Left renal pelvis (tissue), 4 donors: ENCODE measurements at regions not wholly inside any gene's neighbourhood (a gene's known extent, or its start where the extent isn't known, plus 50 kb on each side); places are given as distances from the start of the nearest gene placed in this dataset.

Experiments
- DNase-seq, 4 donors: peaks; one replicate each; pipeline ENCODE4 v3.0.0-alpha.2; 2013; ENCODE audit warnings: low read depth in 4 of 4, low spot score in 3 of 4

DNA sequence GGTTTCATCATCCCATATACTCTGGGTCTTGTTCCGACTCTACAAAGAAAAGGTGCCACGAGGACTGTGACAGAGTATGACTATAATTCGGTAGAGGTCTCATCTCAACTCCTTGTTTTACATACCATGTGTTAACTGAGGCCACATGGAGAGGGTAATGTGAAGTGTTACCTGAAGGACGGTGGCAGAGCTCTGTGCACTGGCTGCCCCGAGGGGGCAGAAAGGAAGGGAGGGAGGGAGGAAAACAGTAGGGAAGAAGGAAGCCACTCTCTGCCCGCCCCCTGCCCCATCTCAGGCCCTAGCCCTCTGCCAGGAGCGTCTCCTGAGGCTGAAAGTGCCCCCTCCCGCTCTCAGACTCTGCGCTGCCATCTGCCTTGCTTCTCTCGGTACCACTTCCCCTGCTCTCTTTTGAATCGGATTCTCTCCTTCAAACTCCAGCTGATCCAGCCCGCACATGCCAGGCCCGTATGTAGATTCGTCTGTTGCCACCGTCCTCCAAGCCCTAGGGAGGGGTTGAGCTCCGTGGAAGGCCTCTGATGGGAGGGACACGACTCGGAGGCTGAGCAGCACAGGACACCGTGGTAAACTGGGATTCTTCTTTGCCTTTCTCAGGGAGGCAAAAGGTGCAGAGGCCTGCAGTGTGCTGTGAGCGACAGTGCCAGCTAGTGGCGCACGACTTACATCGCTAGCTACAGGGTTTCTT is 70.5 kb upstream of the ATP10A start:
- peak; percentile 38 to 64 (median 50) for DNase-seq

DNA sequence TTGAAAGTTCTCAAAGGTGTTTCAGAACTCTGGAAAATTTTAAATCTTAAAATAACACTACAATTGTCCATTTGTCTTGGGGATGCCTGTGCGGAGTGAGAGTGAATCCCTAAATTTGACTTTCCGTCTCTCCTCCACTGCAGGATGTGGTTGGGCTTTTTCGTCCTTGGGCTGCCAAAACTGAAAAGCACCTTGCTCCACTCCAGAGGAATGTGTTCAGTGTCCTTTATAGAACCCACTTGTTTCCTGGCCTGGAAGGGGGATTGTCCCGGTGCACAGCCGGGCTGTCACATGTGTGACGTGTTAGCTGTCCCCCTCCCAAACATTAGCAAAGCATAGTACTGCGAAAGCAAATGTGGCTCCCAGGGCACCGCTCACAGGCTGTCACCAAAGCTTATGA is 69.6 kb upstream of the ATP10A start:
- DNase-seq, result no peak

DNA sequence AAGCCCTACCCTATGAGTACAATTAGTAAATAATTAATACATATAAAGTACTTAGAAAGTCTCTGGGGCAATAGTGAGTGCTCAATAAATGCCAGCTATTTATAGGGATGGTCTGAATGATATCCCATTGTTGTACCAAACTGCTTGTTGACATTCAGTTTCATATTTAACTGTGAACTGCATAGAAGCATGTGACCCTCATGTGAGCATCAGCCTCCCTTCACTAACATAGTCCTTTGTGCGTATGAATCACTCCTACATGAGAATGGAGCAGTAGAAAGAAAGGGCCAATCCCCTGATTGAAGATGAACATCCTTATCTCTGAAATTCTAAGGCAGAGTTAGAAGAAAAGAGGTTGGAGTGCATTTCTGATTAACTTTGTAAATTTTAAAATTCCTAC is 68.7 kb upstream of the ATP10A start:
- no peak for DNase-seq

DNA sequence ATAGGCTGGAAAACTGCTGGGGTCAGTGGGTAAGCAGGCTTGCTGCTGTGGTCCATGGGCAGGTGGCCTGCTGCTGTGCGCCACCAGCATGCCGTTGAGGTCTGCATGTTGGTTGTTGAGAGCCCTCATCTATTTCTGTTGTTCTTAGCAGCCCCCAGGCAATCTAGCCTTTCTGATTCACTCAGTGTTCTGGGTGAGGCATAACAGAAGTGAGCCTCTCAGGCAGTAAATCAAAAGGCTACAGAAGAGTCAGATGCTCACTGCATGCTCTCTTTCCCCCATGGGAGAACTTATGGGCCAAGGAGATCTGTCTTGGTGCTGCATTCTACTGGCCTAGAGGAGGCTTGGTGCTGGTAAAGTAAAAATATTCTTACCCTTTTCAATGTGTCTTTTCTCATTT is 67.8 kb upstream of the ATP10A start:
- no peak for DNase-seq
